HG03280 (cell line): ENCODE measurements at regions not wholly inside any gene's neighbourhood (a gene's known extent, or its start where the extent isn't known, plus 50 kb on each side); places are given as distances from the start of the nearest gene placed in this dataset.
"Not testable (repeated sequence)": the region's sequence is repeated elsewhere in the genome, so short reads cannot be mapped to it uniquely, and the experiment has no call there.

Experiments used
- ATAC-seq: cut with Tn5 transposase; IDR thresholded peaks from one replicate; pipeline ENCODE4 v1.9.1; 2021; ENCODE audit warnings: mild to moderate bottlenecking, moderate library complexity; ENCODE audit not compliant: unreplicated experiment

GRCh38 chr3:90056281-90057032 is 949.0 kb downstream of the EPHA3 start:
- no peak for ATAC-seq

- ATAC-seq = no peak
These were observed 954.6 kb downstream of the EPHA3 start for GRCh38 chr3:90062016-90062415.

GRCh38 chr3:90062631-90063200 is 955.3 kb downstream of the EPHA3 start:
- ATAC-seq = no peak

GRCh38 chr3:90068783-90069182 is 961.4 kb downstream of the EPHA3 start:
- ATAC-seq = no peak

- ATAC-seq = no peak
These were observed 962.3 kb downstream of the EPHA3 start for GRCh38 chr3:90069748-90070147.

GRCh38 chr3:90076136-90076535 is 968.7 kb downstream of the EPHA3 start:
- ATAC-seq = no peak

GRCh38 chr3:90080988-90081387 is 973.6 kb downstream of the EPHA3 start:
- no peak for ATAC-seq

- ATAC-seq = not testable (repeated sequence)
These were observed 978.9 kb downstream of the EPHA3 start for GRCh38 chr3:90086297-90086696.

GRCh38 chr3:90087703-90088102 is 980.3 kb downstream of the EPHA3 start:
- no peak for ATAC-seq

- no peak for ATAC-seq
These were observed 984.1 kb downstream of the EPHA3 start for GRCh38 chr3:90091549-90091948.

GRCh38 chr3:90092994-90093393 is 985.6 kb downstream of the EPHA3 start:
- no peak for ATAC-seq

GRCh38 chr3:90095811-90096210 is 988.4 kb downstream of the EPHA3 start:
- no peak for ATAC-seq

GRCh38 chr3:90099493-90099892 is 992.1 kb downstream of the EPHA3 start:
- ATAC-seq = no peak

- ATAC-seq = no peak
These were observed 994.7 kb downstream of the EPHA3 start for GRCh38 chr3:90102146-90102545.

GRCh38 chr3:90121326-90121725 is 1013.9 kb downstream of the EPHA3 start:
- ATAC-seq = no peak

GRCh38 chr3:90128391-90128790 is 1021.0 kb downstream of the EPHA3 start:
- no peak for ATAC-seq

- no peak for ATAC-seq
These were observed 1022.3 kb downstream of the EPHA3 start for GRCh38 chr3:90129730-90130129.

GRCh38 chr3:90132197-90132596 is 1024.8 kb downstream of the EPHA3 start:
- no peak for ATAC-seq

GRCh38 chr3:90134090-90134489 is 1026.7 kb downstream of the EPHA3 start:
- ATAC-seq = no peak

- no peak for ATAC-seq
These were observed 1029.2 kb downstream of the EPHA3 start for GRCh38 chr3:90136456-90137191.

- no peak for ATAC-seq
These were observed 1037.9 kb downstream of the EPHA3 start for GRCh38 chr3:90145094-90145860.
